ENCODE measurements at regions not wholly inside any gene's neighbourhood (a gene's known extent, or its start where the extent isn't known, plus 50 kb on each side); places are given as distances from the start of the nearest gene placed in this dataset.
"Not testable (repeated sequence)": the region's sequence is repeated elsewhere in the genome, so short reads cannot be mapped to it uniquely, and the experiment has no call there.

DNA sequence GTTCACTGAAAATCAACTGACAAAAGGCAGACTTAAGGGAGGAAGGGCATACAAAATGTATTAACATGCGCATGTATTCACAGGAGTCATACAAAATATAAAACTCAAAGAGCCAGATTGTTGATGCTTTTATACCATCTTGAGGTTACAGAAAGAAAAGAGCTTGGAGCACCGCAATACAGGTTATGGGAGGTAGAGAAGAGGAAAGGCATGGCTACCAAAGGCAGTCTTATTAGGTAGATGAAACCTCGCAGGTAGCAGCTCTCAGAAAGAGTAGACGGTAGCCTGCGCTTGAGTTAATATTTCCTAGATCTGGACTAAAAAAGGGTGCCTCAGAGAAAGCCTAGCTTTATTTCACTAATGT lies 69.0 kb upstream of the DHRS4 start:
- 100% methylated on average over 1 of the region's 5 CpGs for WGBS (ENCODE audit: insufficient coverage)
- ChIA-PET POLR2A (no interaction called here), CTCF (no interaction called here)
- H3K27me3 ChIP-seq (replicated peaks in 1 of 4; ENCODE audit: control extremely low read depth in 1 of 4, control insufficient read depth in 3 of 4, insufficient read depth in 4 of 4, low read length in 3 of 4): peaks cover 0 to 4% (median 2%) of the 10 kb centered on the region in 4 experiments
- ATAC-seq (ENCODE audit: low read depth) (no peak), DNase-seq (no peak)
- no peaks in the 10 kb centered on the region for H3K4me1 ChIP-seq (ENCODE audit: control insufficient read depth in 2 of 2, insufficient read depth in 2 of 2, low read length in 2 of 2)
- H3K9ac ChIP-seq (ENCODE audit: low read length): no peak overlapping the region
- Mint-ChIP-seq H3K4me1 (peaks cover 3% of the 10 kb centered on the region), H3K4me3 (no peak overlapping the region), H3K27ac (no peak overlapping the region), H3K27me3 (peaks cover 27% of the 10 kb centered on the region), H3K9me3 (ENCODE audit: insufficient read depth) (peaks cover 3% of the 10 kb centered on the region)
- intact Hi-C loops (cut with micrococcal nuclease): no loop called here
- H3K4me2 ChIP-seq (replicated peaks; ENCODE audit: low read depth, low read length, poor library complexity, severe bottlenecking): no peak overlapping the region
- H3K9me3 ChIP-seq (ENCODE audit: control extremely low read depth in 1 of 3, control insufficient read depth in 2 of 3, insufficient read depth in 1 of 3, low read length in 2 of 3): no peaks in the 10 kb centered on the region
- no peak overlapping the region for H3K27ac ChIP-seq (ENCODE audit: low read length in 2 of 2)
- no peaks in the 10 kb centered on the region for H3K36me3 ChIP-seq (replicated peaks in 1 of 2; ENCODE audit: control extremely low read depth in 1 of 2, control insufficient read depth in 1 of 2, extremely low read depth in 1 of 2, insufficient read depth in 2 of 2, low read length in 1 of 2)
- no peaks in the 10 kb centered on the region for H4K20me1 ChIP-seq (ENCODE audit: control insufficient read depth, insufficient read depth, low read length, poor library complexity, severe bottlenecking)
- no peak overlapping the region for H3K4me3 ChIP-seq (ENCODE audit: control extremely low read depth in 1 of 5, extremely low read depth in 1 of 5, insufficient read depth in 1 of 5, low read depth in 2 of 5, low read length in 4 of 5)
- TF ChIP-seq, protein P1, sequence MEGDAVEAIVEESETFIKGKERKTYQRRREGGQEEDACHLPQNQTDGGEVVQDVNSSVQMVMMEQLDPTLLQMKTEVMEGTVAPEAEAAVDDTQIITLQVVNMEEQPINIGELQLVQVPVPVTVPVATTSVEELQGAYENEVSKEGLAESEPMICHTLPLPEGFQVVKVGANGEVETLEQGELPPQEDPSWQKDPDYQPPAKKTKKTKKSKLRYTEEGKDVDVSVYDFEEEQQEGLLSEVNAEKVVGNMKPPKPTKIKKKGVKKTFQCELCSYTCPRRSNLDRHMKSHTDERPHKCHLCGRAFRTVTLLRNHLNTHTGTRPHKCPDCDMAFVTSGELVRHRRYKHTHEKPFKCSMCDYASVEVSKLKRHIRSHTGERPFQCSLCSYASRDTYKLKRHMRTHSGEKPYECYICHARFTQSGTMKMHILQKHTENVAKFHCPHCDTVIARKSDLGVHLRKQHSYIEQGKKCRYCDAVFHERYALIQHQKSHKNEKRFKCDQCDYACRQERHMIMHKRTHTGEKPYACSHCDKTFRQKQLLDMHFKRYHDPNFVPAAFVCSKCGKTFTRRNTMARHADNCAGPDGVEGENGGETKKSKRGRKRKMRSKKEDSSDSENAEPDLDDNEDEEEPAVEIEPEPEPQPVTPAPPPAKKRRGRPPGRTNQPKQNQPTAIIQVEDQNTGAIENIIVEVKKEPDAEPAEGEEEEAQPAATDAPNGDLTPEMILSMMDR (IDR thresholded peaks at IDR 0.05): no peak
- no peak for TF ChIP-seq EZH2 (IDR thresholded peaks at IDR 0.05; ENCODE audit: borderline replicate concordance, insufficient read depth, low read depth, low read length, poor library complexity, severe bottlenecking)
- H2AFZ ChIP-seq (ENCODE audit: insufficient read depth, low read depth, low read length, poor library complexity, severe bottlenecking): no peak overlapping the region
- H3K79me2 ChIP-seq (ENCODE audit: control insufficient read depth, insufficient read depth, low read length): no peaks in the 10 kb centered on the region

DNA sequence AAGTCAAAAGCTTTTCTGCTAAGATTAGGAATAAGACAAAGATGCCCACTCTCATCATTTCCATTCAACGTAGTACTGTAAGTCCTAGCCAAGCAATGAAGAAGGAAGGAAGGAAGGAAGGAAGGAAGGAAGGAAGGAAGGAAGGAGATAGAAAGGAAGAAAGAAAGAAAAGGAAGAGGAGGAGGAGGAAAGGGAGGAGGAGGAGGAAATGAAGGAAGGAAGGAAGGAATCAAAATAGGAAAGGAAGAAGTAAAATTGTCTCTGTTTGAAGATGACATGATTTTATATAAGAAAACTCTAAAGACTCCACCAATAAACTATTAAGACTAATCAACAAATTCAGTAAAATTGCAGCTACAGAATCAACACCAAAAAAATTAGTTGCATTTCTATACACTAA lies 66.0 kb upstream of the DHRS4 start:
- H3K27ac Mint-ChIP-seq: no peak overlapping the region
- WGBS (ENCODE audit: insufficient coverage): no CpG with 5 or more reads among the region's 1 CpG
- H3K4me3 Mint-ChIP-seq: no peak overlapping the region
- H3K4me1 Mint-ChIP-seq: peaks cover 3% of the 10 kb centered on the region
- H3K9me3 Mint-ChIP-seq (ENCODE audit: insufficient read depth): peaks cover 3% of the 10 kb centered on the region
- H3K4me3 ChIP-seq (ENCODE audit: control extremely low read depth in 1 of 5, extremely low read depth in 1 of 5, insufficient read depth in 1 of 5, low read depth in 2 of 5, low read length in 4 of 5): no peak overlapping the region
- TF ChIP-seq, protein P1 (IDR thresholded peaks at IDR 0.05): no peak
- no peak for TF ChIP-seq EZH2 (IDR thresholded peaks at IDR 0.05; ENCODE audit: borderline replicate concordance, insufficient read depth, low read depth, low read length, poor library complexity, severe bottlenecking)
- intact Hi-C loops (cut with micrococcal nuclease): no loop called here
- no peak for ATAC-seq (ENCODE audit: low read depth)
- no peaks in the 10 kb centered on the region for H3K4me1 ChIP-seq (ENCODE audit: control insufficient read depth in 2 of 2, insufficient read depth in 2 of 2, low read length in 2 of 2)
- no peaks in the 10 kb centered on the region for H3K36me3 ChIP-seq (replicated peaks in 1 of 2; ENCODE audit: control extremely low read depth in 1 of 2, control insufficient read depth in 1 of 2, extremely low read depth in 1 of 2, insufficient read depth in 2 of 2, low read length in 1 of 2)
- no peak overlapping the region for H3K4me2 ChIP-seq (replicated peaks; ENCODE audit: low read depth, low read length, poor library complexity, severe bottlenecking)
- CTCF ChIA-PET: no interaction called here
- H4K20me1 ChIP-seq (ENCODE audit: control insufficient read depth, insufficient read depth, low read length, poor library complexity, severe bottlenecking): no peaks in the 10 kb centered on the region
- peaks cover 24% of the 10 kb centered on the region for H3K27me3 Mint-ChIP-seq
- no peak overlapping the region for H3K9ac ChIP-seq (ENCODE audit: low read length)
- DNase-seq: no peak
- no peaks in the 10 kb centered on the region for H3K79me2 ChIP-seq (ENCODE audit: control insufficient read depth, insufficient read depth, low read length)
- H3K27me3 ChIP-seq (replicated peaks in 1 of 4; ENCODE audit: control extremely low read depth in 1 of 4, control insufficient read depth in 3 of 4, insufficient read depth in 4 of 4, low read length in 3 of 4): peaks cover 0 to 4% (median 2%) of the 10 kb centered on the region in 4 experiments
- H3K9me3 ChIP-seq (ENCODE audit: control extremely low read depth in 1 of 3, control insufficient read depth in 2 of 3, insufficient read depth in 1 of 3, low read length in 2 of 3): no peaks in the 10 kb centered on the region
- H2AFZ ChIP-seq (ENCODE audit: insufficient read depth, low read depth, low read length, poor library complexity, severe bottlenecking): no peak overlapping the region
- no peak overlapping the region for H3K27ac ChIP-seq (ENCODE audit: low read length in 2 of 2)
- POLR2A ChIA-PET: no interaction called here

DNA sequence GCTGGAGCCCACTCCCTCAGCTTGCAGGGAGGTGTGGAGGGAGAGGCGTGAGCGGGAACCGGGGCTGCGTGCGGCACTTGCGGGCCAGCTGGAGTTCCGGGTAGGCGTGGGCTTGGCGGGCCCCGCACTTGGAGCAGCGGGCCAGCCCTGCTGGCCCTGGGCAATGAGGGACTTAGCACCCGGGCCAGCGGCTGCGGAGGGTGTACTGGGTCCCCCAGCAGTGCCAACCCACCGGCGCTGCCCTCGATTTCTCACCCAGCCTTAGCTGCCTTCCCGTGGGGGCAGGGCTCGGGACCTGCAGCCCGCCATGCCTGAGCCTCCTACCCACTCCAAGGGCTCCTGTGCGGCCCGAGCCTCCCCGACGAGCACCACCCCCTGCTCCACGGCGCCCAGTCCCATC lies 61.9 kb upstream of the DHRS4 start:
- H3K27ac Mint-ChIP-seq; DNase-seq; ATAC-seq (ENCODE audit: low read depth); H4K20me1 ChIP-seq (ENCODE audit: control insufficient read depth, insufficient read depth, low read length, poor library complexity, severe bottlenecking); H3K9me3 Mint-ChIP-seq (ENCODE audit: insufficient read depth); H3K79me2 ChIP-seq (ENCODE audit: control insufficient read depth, insufficient read depth, low read length); H3K27me3 ChIP-seq (replicated peaks in 1 of 4; ENCODE audit: control extremely low read depth in 1 of 4, control insufficient read depth in 3 of 4, insufficient read depth in 4 of 4, low read length in 3 of 4); H3K4me3 Mint-ChIP-seq; intact Hi-C loops (cut with micrococcal nuclease); H3K36me3 ChIP-seq (replicated peaks in 1 of 2; ENCODE audit: control extremely low read depth in 1 of 2, control insufficient read depth in 1 of 2, extremely low read depth in 1 of 2, insufficient read depth in 2 of 2, low read length in 1 of 2); H2AFZ ChIP-seq (ENCODE audit: insufficient read depth, low read depth, low read length, poor library complexity, severe bottlenecking); H3K4me1 ChIP-seq (ENCODE audit: control insufficient read depth in 2 of 2, insufficient read depth in 2 of 2, low read length in 2 of 2); H3K4me3 ChIP-seq (ENCODE audit: control extremely low read depth in 1 of 5, extremely low read depth in 1 of 5, insufficient read depth in 1 of 5, low read depth in 2 of 5, low read length in 4 of 5); H3K4me2 ChIP-seq (replicated peaks; ENCODE audit: low read depth, low read length, poor library complexity, severe bottlenecking); CTCF ChIA-PET; H3K4me1 Mint-ChIP-seq; H3K9me3 ChIP-seq (ENCODE audit: control extremely low read depth in 1 of 3, control insufficient read depth in 2 of 3, insufficient read depth in 1 of 3, low read length in 2 of 3); H3K9ac ChIP-seq (ENCODE audit: low read length); H3K27ac ChIP-seq (ENCODE audit: low read length in 2 of 2); POLR2A ChIA-PET: not testable (repeated sequence)
- H3K27me3 Mint-ChIP-seq: peaks cover 19% of the 10 kb centered on the region
- WGBS (ENCODE audit: insufficient coverage): 97% methylated on average over 17 of the region's 26 CpGs

All from B cell (primary cell).